SU-DHL-6 (cell line): ENCODE measurements at regions not wholly inside any gene's neighbourhood (a gene's known extent, or its start where the extent isn't known, plus 50 kb on each side); places are given as distances from the start of the nearest gene placed in this dataset.

ENCODE experiments used
- H2AFZ ChIP-seq: fragments of 200-600 bp; sonication (generic); 2 replicates; pipeline ENCODE4 v1.6.1; 2014; ENCODE audit warnings: low read depth, mild to moderate bottlenecking, moderate library complexity, mixed read lengths, antibody characterized with exemption, low read length; ENCODE audit not compliant: severe bottlenecking
- H3F3A ChIP-seq: fragments of 200-600 bp; shearing (Covaris generic); 2 replicates; pipeline ENCODE4 v1.6.0; 2016; ENCODE audit warnings: antibody characterized with exemption, mild to moderate bottlenecking; ENCODE audit not compliant: insufficient read depth
- H3K27ac ChIP-seq: fragments of 200-600 bp; sonication (generic); 2 replicates; pipeline ENCODE4 v1.5.1; 2016; ENCODE audit warnings: low read depth, mild to moderate bottlenecking, low read length, moderate library complexity, mixed read lengths
- H3K27me3 ChIP-seq: fragments of 200-600 bp; sonication (generic), shearing (Covaris generic); 2 replicates; pipeline ENCODE4 v1.6.0; 2014; ENCODE audit warnings: mild to moderate bottlenecking, low read length
- H3K36me3 ChIP-seq: fragments of 200-600 bp; sonication (generic); 2 replicates; pipeline ENCODE4 v1.6.1; 2014; ENCODE audit warnings: mild to moderate bottlenecking, low read length, mixed read lengths
- H3K4me2 ChIP-seq: fragments of 300-600, 200-600 bp; shearing (Covaris generic), sonication (generic); 2 replicates; pipeline ENCODE4 v1.6.0; 2014; ENCODE audit warnings: low read length, low read depth, mild to moderate bottlenecking; ENCODE audit not compliant: poor library complexity, severe bottlenecking
- H3K4me3 ChIP-seq: fragments of 200-600 bp; sonication (generic); 2 replicates; pipeline ENCODE4 v1.5.1; 2014; ENCODE audit warnings: antibody characterized with exemption, low read length, mild to moderate bottlenecking, mixed read lengths; ENCODE audit not compliant: insufficient read depth, poor library complexity, severe bottlenecking
- H3K79me2 ChIP-seq: fragments of 200-600 bp; sonication (generic); 2 replicates; pipeline ENCODE4 v1.6.1; 2014; ENCODE audit warnings: mild to moderate bottlenecking, low read length, moderate library complexity; ENCODE audit not compliant: insufficient read depth
- H3K9ac ChIP-seq: fragments of 200-600 bp; sonication (generic); 2 replicates; pipeline ENCODE4 v1.7.0; 2014; ENCODE audit warnings: mild to moderate bottlenecking, low read length
- H3K9me2 ChIP-seq: fragments of 200-600 bp; sonication (generic); replicated peaks from 2 replicates; pipeline ENCODE4 v1.6.1; 2014; ENCODE audit warnings: low read length; ENCODE audit not compliant: insufficient read depth
- H3K9me3 ChIP-seq: fragments of 200-600 bp; sonication (generic); 2 replicates; pipeline ENCODE4 v1.6.1; 2014; ENCODE audit warnings: low read length, mixed read lengths; ENCODE audit not compliant: insufficient read depth
- H4K20me1 ChIP-seq: fragments of 200-600 bp; sonication (generic); 2 replicates; pipeline ENCODE4 v1.6.1; 2014; ENCODE audit warnings: low read depth, mild to moderate bottlenecking, antibody characterized with exemption, low read length, moderate library complexity, mixed read lengths
- EZH2phosphoT487 ChIP-seq: fragments of 200-600 bp; sonication (generic), shearing (Covaris generic); conservative IDR thresholded peaks from 2 replicates; pipeline ENCODE4 v1.6.1; 2018; ENCODE audit warnings: mild to moderate bottlenecking, antibody characterized with exemption, low read length, moderate library complexity, mixed read lengths
- TF ChIP-seq, protein P1 (sequence below): fragments of 200-600 bp; sonication (generic); IDR thresholded peaks from one replicate; pipeline ENCODE4 v1.5.1; 2017; ENCODE audit warnings: antibody characterized with exemption, mild to moderate bottlenecking, low read length, moderate library complexity; ENCODE audit not compliant: insufficient read depth, poor library complexity, severe bottlenecking

DNA sequence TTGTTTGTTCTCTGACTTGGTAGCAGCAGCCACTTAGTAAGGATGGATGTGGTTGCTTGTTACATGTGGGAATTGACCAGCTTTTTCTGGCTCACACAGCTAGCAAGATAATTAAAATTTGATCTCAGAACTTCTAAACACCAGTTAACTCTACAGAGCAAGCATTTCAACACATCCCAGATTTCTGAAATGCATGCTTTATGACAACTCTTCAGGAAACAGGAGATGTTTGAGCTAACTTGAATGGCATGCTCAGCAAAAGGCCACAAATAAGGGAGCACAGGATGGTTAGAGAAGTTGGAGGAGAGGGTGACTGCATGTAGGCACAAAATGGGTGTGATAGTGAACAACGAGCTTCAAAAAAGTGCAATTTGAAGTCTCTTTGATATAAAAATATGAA, 167.1 kb upstream of the SPRY2 start:
- Histone ChIP-seq H3K79me2 (no peaks in the 10 kb centered on the region), H3K9me2 (no peaks in the 10 kb centered on the region), H3F3A (no peaks in the 10 kb centered on the region), H3K36me3 (no peaks in the 10 kb centered on the region), H3K27ac (no peak overlapping the region), H3K9ac (no peak overlapping the region), H3K4me3 (no peak overlapping the region), H3K4me2 (no peak overlapping the region), H4K20me1 (no peaks in the 10 kb centered on the region), H3K9me3 (no peaks in the 10 kb centered on the region), H2AFZ (no peak overlapping the region), H3K27me3 (no peaks in the 10 kb centered on the region)
- TF ChIP-seq, protein P1, sequence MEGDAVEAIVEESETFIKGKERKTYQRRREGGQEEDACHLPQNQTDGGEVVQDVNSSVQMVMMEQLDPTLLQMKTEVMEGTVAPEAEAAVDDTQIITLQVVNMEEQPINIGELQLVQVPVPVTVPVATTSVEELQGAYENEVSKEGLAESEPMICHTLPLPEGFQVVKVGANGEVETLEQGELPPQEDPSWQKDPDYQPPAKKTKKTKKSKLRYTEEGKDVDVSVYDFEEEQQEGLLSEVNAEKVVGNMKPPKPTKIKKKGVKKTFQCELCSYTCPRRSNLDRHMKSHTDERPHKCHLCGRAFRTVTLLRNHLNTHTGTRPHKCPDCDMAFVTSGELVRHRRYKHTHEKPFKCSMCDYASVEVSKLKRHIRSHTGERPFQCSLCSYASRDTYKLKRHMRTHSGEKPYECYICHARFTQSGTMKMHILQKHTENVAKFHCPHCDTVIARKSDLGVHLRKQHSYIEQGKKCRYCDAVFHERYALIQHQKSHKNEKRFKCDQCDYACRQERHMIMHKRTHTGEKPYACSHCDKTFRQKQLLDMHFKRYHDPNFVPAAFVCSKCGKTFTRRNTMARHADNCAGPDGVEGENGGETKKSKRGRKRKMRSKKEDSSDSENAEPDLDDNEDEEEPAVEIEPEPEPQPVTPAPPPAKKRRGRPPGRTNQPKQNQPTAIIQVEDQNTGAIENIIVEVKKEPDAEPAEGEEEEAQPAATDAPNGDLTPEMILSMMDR: no peak
- TF ChIP-seq EZH2phosphoT487: no peak

DNA sequence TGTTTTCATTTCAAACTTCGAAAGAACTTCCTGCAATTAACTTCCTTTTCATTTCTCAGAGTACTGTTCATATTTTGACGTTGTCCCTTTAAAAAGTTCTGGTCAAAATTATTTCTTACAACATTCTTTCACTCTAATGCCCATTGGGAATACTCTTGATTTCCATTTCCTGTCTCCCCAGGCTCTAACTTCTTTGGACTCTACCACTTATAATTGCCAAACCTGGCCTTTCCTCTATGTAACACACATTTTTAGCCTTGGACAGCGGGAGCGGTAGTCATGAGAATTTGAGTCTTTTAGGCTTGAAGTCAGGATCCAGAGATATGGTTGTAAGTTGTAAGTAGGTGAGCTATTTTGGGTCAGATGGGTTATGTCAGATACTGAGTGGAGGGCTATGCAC, 163.5 kb upstream of the SPRY2 start:
- Histone ChIP-seq H4K20me1 (no peaks in the 10 kb centered on the region), H3K4me3 (no peak overlapping the region), H3F3A (no peaks in the 10 kb centered on the region), H3K9me3 (no peaks in the 10 kb centered on the region), H3K27ac (no peak overlapping the region), H3K27me3 (no peaks in the 10 kb centered on the region), H3K36me3 (no peaks in the 10 kb centered on the region), H2AFZ (no peak overlapping the region), H3K79me2 (no peaks in the 10 kb centered on the region), H3K9ac (no peak overlapping the region), H3K4me2 (no peak overlapping the region), H3K9me2 (no peaks in the 10 kb centered on the region)
- TF ChIP-seq, protein P1: no peak
- no peak for TF ChIP-seq EZH2phosphoT487

DNA sequence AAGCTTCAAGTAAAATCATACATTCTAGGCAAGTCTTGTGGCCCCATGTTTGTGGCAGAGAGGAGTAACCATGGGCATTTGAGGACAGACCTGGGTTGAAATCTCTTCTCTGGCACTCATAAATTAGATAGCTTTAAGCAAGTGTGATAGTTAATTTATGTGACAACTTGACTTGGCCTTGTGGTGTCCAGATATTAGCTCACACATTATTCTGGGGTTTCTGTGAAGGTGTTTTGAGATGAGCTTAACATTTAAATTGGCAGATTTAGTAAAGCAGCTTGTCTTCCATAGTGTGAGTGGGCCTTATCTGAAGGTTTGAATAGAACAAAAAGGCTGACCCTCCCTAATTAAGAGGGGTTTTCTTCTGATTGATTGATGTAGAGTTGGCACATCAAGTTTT, 161.4 kb upstream of the SPRY2 start:
- no peaks in the 10 kb centered on the region for H3K36me3 ChIP-seq
- H3K27me3 ChIP-seq: no peaks in the 10 kb centered on the region
- no peak overlapping the region for H3K27ac ChIP-seq
- H3K4me3 ChIP-seq: no peak overlapping the region
- no peaks in the 10 kb centered on the region for H4K20me1 ChIP-seq
- no peak overlapping the region for H2AFZ ChIP-seq
- no peaks in the 10 kb centered on the region for H3K9me3 ChIP-seq
- H3K79me2 ChIP-seq: no peaks in the 10 kb centered on the region
- H3K4me2 ChIP-seq: no peak overlapping the region
- no peak overlapping the region for H3K9ac ChIP-seq
- no peaks in the 10 kb centered on the region for H3F3A ChIP-seq
- H3K9me2 ChIP-seq: no peaks in the 10 kb centered on the region
- TF ChIP-seq, protein P1: no peak
- no peak for TF ChIP-seq EZH2phosphoT487

DNA sequence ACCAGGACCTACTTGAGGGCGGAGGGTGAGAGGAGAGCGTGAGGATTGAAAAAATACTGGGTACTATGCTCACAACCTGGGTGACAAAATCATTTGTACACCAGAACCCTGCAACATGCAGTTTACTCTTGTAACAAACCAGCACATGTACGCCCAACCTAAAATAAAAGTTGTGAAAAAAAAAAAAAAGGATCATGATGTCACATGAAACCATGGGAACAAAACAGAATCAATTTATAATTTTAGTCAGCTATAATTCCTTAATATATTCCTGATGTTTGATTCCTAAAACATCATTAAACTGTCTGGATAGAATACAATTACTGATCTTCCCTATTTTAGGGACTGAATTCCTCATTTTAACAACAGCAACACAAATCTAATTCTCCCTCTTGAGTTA, 160.6 kb upstream of the SPRY2 start:
- no peaks in the 10 kb centered on the region for H3K36me3 ChIP-seq
- no peak overlapping the region for H3K27ac ChIP-seq
- no peak overlapping the region for H2AFZ ChIP-seq
- TF ChIP-seq, protein P1: no peak
- TF ChIP-seq EZH2phosphoT487: no peak
- H3K27me3 ChIP-seq: no peaks in the 10 kb centered on the region
- no peak overlapping the region for H3K9ac ChIP-seq
- H3K4me3 ChIP-seq: no peak overlapping the region
- no peaks in the 10 kb centered on the region for H3K9me3 ChIP-seq
- no peaks in the 10 kb centered on the region for H4K20me1 ChIP-seq
- no peaks in the 10 kb centered on the region for H3K79me2 ChIP-seq
- no peaks in the 10 kb centered on the region for H3K9me2 ChIP-seq
- no peak overlapping the region for H3K4me2 ChIP-seq
- H3F3A ChIP-seq: no peaks in the 10 kb centered on the region
